Endodermal cell (in vitro differentiated cells): ENCODE measurements at regions not wholly inside any gene's neighbourhood (a gene's known extent, or its start where the extent isn't known, plus 50 kb on each side); places are given as distances from the start of the nearest gene placed in this dataset.

Experiments
- DNase-seq: peaks from one replicate; pipeline ENCODE4 v3.0.0-alpha.2; 2017
- H3K27ac ChIP-seq: 2 replicates; pipeline ENCODE4 v1.5.1; 2013; ENCODE audit warnings: mild to moderate bottlenecking, low read depth, low read length, moderate library complexity
- H3K27me3 ChIP-seq: 2 replicates; pipeline ENCODE4 v1.6.1; 2013; ENCODE audit warnings: mild to moderate bottlenecking, low read length, moderate library complexity; ENCODE audit not compliant: insufficient read depth, control insufficient read depth, poor library complexity, severe bottlenecking
- H3K36me3 ChIP-seq: 2 replicates; pipeline ENCODE4 v1.7.0; 2013; ENCODE audit warnings: mild to moderate bottlenecking, low read length, moderate library complexity; ENCODE audit not compliant: control insufficient read depth, insufficient read depth
- H3K4me1 ChIP-seq: one replicate; pipeline ENCODE4 v1.7.0; 2013; ENCODE audit warnings: low read length; ENCODE audit not compliant: control insufficient read depth, insufficient read depth
- H3K4me3 ChIP-seq: 2 replicates; pipeline ENCODE4 v1.5.1; 2013; ENCODE audit warnings: mild to moderate bottlenecking, low read length, moderate library complexity
- H3K9ac ChIP-seq: 2 replicates; pipeline ENCODE4 v1.6.1; 2013; ENCODE audit warnings: mild to moderate bottlenecking, low read length, moderate library complexity; ENCODE audit not compliant: poor library complexity, severe bottlenecking; ENCODE audit errors: extremely low read depth
- H3K9me3 ChIP-seq: 2 replicates; pipeline ENCODE4 v1.6.1; 2013; ENCODE audit warnings: mild to moderate bottlenecking, low read length, moderate library complexity; ENCODE audit not compliant: control insufficient read depth
- H3K27ac Mint-ChIP-seq: 2 replicates; pipeline ENCODE4 v1.8.0; 2020; ENCODE audit warnings: mixed read lengths
- H3K27me3 Mint-ChIP-seq: 2 replicates; pipeline ENCODE4 v1.8.0; 2021; ENCODE audit warnings: mild to moderate bottlenecking, mixed read lengths; ENCODE audit not compliant: insufficient read depth
- H3K36me3 Mint-ChIP-seq: 2 replicates; pipeline ENCODE4 v1.8.0; 2020; ENCODE audit warnings: low read depth, mixed read lengths
- H3K4me1 Mint-ChIP-seq: 2 replicates; pipeline ENCODE4 v1.8.0; 2020; ENCODE audit warnings: mixed read lengths
- H3K4me3 Mint-ChIP-seq: 2 replicates; pipeline ENCODE4 v1.8.0; 2020; ENCODE audit warnings: mild to moderate bottlenecking, moderate library complexity, mixed read lengths
- H3K9me3 Mint-ChIP-seq: 2 replicates; pipeline ENCODE4 v1.8.0; 2020; ENCODE audit warnings: mild to moderate bottlenecking, mixed read lengths
- CTCF ChIP-seq: fragments of 200-600 bp; sonication (generic); conservative IDR thresholded peaks from 2 replicates; pipeline ENCODE4 v1.5.0; 2021; ENCODE audit warnings: antibody characterized with exemption, mild to moderate bottlenecking
- WGBS, 2 experiments: methylation state at CpG; one replicate each; pipeline versions ENCODE4 v1.1.5 to v1.1.7; 2013; ENCODE audit warnings: missing lambda C conversion rate in 2 of 2, mixed read lengths in 1 of 2; ENCODE audit not compliant: insufficient coverage in 1 of 2, insufficient read length in 1 of 2; 5-methylcytosine and 5-hydroxymethylcytosine counted together

GRCh38 chr13:34104853-34105252 lies 286.9 kb downstream of the RFC3 start:
- no peak overlapping the region for H3K4me3 ChIP-seq
- H3K27ac Mint-ChIP-seq: no peak overlapping the region
- 93 to 94% methylated on average over 2 to 4 of the region's 4 CpGs for whole genome bisulfite sequencing, 2 experiments
- no peak for DNase-seq
- no peak for TF ChIP-seq CTCF
- H3K9ac ChIP-seq: no peak overlapping the region
- H3K9me3 ChIP-seq: peaks cover 11% of the 10 kb centered on the region
- H3K27ac ChIP-seq: no peak overlapping the region
- H3K4me1 Mint-ChIP-seq: no peaks in the 10 kb centered on the region
- no peaks in the 10 kb centered on the region for H3K36me3 ChIP-seq
- no peaks in the 10 kb centered on the region for H3K4me1 ChIP-seq
- H3K36me3 Mint-ChIP-seq: no peaks in the 10 kb centered on the region
- no peaks in the 10 kb centered on the region for H3K27me3 ChIP-seq
- no peaks in the 10 kb centered on the region for H3K27me3 Mint-ChIP-seq
- H3K4me3 Mint-ChIP-seq: no peak overlapping the region
- peaks cover 2% of the 10 kb centered on the region for H3K9me3 Mint-ChIP-seq

GRCh38 chr13:34107806-34108205 lies 289.9 kb downstream of the RFC3 start:
- no peak overlapping the region for H3K27ac Mint-ChIP-seq
- Histone ChIP-seq H3K27ac (no peak overlapping the region), H3K36me3 (no peaks in the 10 kb centered on the region), H3K27me3 (no peaks in the 10 kb centered on the region), H3K4me1 (no peaks in the 10 kb centered on the region), H3K4me3 (no peak overlapping the region), H3K9me3 (peaks cover 11% of the 10 kb centered on the region), H3K9ac (no peak overlapping the region)
- no peaks in the 10 kb centered on the region for H3K4me1 Mint-ChIP-seq
- no peak for TF ChIP-seq CTCF
- WGBS, 2 experiments: 88 to 100% methylated on average over 1 of the region's 1 CpG
- no peaks in the 10 kb centered on the region for H3K36me3 Mint-ChIP-seq
- no peak for DNase-seq
- no peak overlapping the region for H3K4me3 Mint-ChIP-seq
- peaks cover 2% of the 10 kb centered on the region for H3K9me3 Mint-ChIP-seq
- no peaks in the 10 kb centered on the region for H3K27me3 Mint-ChIP-seq

GRCh38 chr13:34108410-34108809 lies 290.5 kb downstream of the RFC3 start:
- Mint-ChIP-seq H3K27ac (no peak overlapping the region), H3K36me3 (no peaks in the 10 kb centered on the region), H3K4me3 (no peak overlapping the region), H3K9me3 (peaks cover 2% of the 10 kb centered on the region), H3K4me1 (no peaks in the 10 kb centered on the region), H3K27me3 (no peaks in the 10 kb centered on the region)
- TF ChIP-seq CTCF: no peak
- Histone ChIP-seq H3K4me3 (no peak overlapping the region), H3K9me3 (peaks cover 11% of the 10 kb centered on the region), H3K36me3 (no peaks in the 10 kb centered on the region), H3K9ac (no peak overlapping the region), H3K4me1 (no peaks in the 10 kb centered on the region), H3K27ac (no peak overlapping the region), H3K27me3 (no peaks in the 10 kb centered on the region)
- WGBS, 2 experiments: 95% methylated on average over 2 of the region's 2 CpGs; no CpG with 5 or more reads in 1 of the 2 experiments
- no peak for DNase-seq
